CD4-positive, alpha-beta T cell treated with Interleukin-10 for 1 hour (primary cell): ENCODE measurements at regions not wholly inside any gene's neighbourhood (a gene's known extent, or its start where the extent isn't known, plus 50 kb on each side); places are given as distances from the start of the nearest gene placed in this dataset.

Source experiments
- DNase-seq: peaks from one replicate; pipeline ENCODE4 v3.0.0-alpha.2; 2020

- DNase-seq, result no peak
Observed at GRCh38 chr1:222283147-222283768, 264.6 kb downstream of the HHIPL2 start.

GRCh38 chr1:222279591-222279990, 268.3 kb downstream of the HHIPL2 start:
- no peak for DNase-seq

- DNase-seq, result no peak
Observed at GRCh38 chr1:222278501-222278900, 269.4 kb downstream of the HHIPL2 start.

- DNase-seq, result no peak
Observed at GRCh38 chr1:222275729-222276465, 272.0 kb downstream of the HHIPL2 start.

GRCh38 chr1:222275001-222275728, 272.7 kb downstream of the HHIPL2 start:
- DNase-seq, result no peak

GRCh38 chr1:222266223-222267196, 281.4 kb downstream of the HHIPL2 start:
- no peak for DNase-seq

GRCh38 chr1:222263791-222264190, 284.1 kb downstream of the HHIPL2 start:
- DNase-seq, result no peak

GRCh38 chr1:222257027-222257426, 290.9 kb downstream of the HHIPL2 start:
- DNase-seq, result no peak

GRCh38 chr1:222256058-222256457, 291.8 kb downstream of the HHIPL2 start:
- DNase-seq, result no peak

GRCh38 chr1:222252788-222253187, 295.1 kb downstream of the HHIPL2 start:
- DNase-seq, result no peak

- no peak for DNase-seq
Observed at GRCh38 chr1:222251847-222252246, 296.1 kb downstream of the HHIPL2 start.

GRCh38 chr1:222250376-222250775, 297.5 kb downstream of the HHIPL2 start:
- no peak for DNase-seq

GRCh38 chr1:222247811-222248310, 300.0 kb downstream of the HHIPL2 start:
- no peak for DNase-seq

GRCh38 chr1:222247081-222247480, 300.8 kb downstream of the HHIPL2 start:
- no peak for DNase-seq

- DNase-seq, result no peak
Observed at GRCh38 chr1:222243902-222244301, 304.0 kb downstream of the HHIPL2 start.

- DNase-seq, result no peak
Observed at GRCh38 chr1:222242492-222242891, 305.4 kb downstream of the HHIPL2 start.

GRCh38 chr1:222241410-222241809, 306.5 kb downstream of the HHIPL2 start:
- DNase-seq, result no peak

GRCh38 chr1:222240536-222241181, 307.2 kb downstream of the HHIPL2 start:
- no peak for DNase-seq

- DNase-seq, result no peak
Observed at GRCh38 chr1:222239130-222239529, 308.8 kb downstream of the HHIPL2 start.

- DNase-seq, result no peak
Observed at GRCh38 chr1:222234351-222234750, 313.6 kb downstream of the HHIPL2 start.

- no peak for DNase-seq
Observed at GRCh38 chr1:222233444-222234158, 314.3 kb downstream of the HHIPL2 start.
